Esophagus mucosa (tissue), 1 donor: ENCODE measurements at regions not wholly inside any gene's neighbourhood (a gene's known extent, or its start where the extent isn't known, plus 50 kb on each side); places are given as distances from the start of the nearest gene placed in this dataset.

Source experiments
- ATAC-seq: fragments of 200-7000 bp; cut with Tn5 transposase; one replicate; pipeline ENCODE4 v1.9.1; 2020
- donor health status: DM: yes; HTN: yes; CAD: no.

GRCh38 chr7:52129278-52129677 lies 812.7 kb upstream of the COBL start:
- no peak for ATAC-seq

- no peak for ATAC-seq
These were observed 804.3 kb upstream of the COBL start for GRCh38 chr7:52120912-52121311.

DNA sequence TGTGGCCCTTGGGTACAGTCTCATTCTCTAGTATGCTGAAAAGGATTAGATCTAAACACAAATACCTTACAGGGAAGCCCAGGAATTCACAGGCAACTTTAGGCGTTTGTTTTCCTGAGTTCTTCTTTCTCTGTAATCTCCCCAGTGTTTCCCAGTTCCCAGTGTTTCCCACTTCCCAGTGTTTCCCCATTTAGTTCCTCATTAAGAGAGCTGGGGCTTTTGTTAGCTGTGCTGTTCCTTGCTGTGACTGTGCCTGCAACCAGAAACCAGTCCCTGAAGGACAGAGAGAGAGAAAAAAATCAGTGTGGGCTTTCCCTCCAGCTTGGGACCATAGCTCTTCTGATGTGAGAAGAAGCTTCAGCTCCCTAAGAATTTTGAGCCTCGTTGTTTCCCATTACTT lies 802.9 kb upstream of the COBL start:
- no peak for ATAC-seq

DNA sequence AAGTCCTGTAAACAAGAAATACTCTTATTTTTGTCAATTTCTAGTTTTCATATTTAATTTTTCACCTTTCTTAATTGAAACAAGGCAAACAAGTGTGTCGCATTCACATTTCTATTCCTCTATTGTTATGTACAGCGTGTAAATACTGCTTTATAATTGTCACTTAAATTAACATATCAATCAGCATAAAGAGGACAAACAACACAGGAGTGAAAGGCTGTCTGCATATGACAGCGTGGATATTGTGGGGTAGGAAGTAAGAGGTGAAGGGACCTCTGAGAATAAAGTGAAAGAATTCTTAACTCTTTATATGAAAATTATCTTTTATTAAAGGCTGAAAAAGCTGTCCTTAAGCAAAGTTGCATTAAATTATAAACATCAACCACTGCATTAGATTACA lies 797.9 kb upstream of the COBL start:
- no peak for ATAC-seq

GRCh38 chr7:52114056-52114455 lies 797.4 kb upstream of the COBL start:
- ATAC-seq, result no peak

- ATAC-seq, result no peak
These were observed 790.7 kb upstream of the COBL start for GRCh38 chr7:52107355-52107754.

- ATAC-seq, result no peak
These were observed 779.3 kb upstream of the COBL start for GRCh38 chr7:52095861-52096260.

DNA sequence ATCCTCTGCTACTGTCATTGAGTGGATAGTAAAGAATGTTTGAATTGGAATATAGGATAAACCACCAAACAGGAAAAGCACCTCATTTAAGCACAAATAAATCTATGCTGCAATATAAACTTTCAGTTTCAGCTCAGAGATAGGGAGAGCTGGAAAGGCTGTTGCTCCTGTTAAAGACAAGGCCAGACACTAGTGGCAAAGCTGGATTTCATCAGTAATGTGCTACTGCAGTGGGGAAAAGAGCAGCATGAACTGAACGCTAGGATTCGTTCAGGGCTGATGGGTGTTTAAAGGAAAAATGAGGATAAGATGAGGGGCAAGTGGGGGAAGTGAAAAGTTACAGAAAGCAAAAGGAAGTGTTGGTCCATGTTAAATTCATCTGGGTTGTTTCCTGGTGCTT lies 775.4 kb upstream of the COBL start:
- ATAC-seq, result no peak

- ATAC-seq, result no peak
These were observed 774.5 kb upstream of the COBL start for GRCh38 chr7:52091101-52091500.

GRCh38 chr7:52088008-52088901 lies 771.6 kb upstream of the COBL start:
- ATAC-seq, result no peak

DNA sequence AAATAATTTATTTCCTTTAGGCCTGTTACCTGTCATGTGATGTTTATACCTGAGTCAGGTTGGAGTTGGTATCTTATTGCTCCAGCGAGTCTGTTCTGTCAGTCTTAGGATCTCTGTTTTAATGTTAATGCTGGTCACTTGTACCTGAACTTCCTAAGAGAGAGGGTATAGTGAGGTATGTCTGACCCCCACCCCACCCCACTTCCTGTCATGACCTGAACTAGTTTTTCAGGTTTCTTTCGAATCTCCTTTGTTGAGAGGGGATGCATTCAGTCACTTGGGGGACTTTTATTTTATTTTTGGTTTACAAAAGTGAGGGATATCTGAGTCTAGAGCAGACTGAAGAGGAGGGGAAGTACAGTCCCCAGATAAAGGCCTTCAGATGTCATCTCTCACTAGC lies 769.0 kb upstream of the COBL start:
- ATAC-seq, result no peak

DNA sequence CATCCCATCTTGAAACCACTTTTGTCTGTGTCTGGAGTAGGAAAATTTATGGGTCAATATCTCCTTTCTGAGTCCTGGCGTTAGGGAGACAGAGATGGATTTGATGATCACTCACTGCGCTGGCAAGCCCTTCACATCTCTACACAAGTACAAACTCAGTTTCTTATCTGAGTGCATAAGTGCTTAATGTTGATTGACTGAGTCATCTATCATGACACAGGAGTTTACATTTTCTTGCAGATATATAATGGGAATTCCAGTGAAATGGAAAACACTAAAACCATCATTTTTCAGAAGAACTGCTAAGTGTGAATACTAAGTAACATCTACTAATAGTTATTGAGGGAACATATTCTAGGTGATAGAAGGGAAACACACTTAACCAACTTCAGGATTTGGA lies 763.9 kb upstream of the COBL start:
- ATAC-seq, result no peak

DNA sequence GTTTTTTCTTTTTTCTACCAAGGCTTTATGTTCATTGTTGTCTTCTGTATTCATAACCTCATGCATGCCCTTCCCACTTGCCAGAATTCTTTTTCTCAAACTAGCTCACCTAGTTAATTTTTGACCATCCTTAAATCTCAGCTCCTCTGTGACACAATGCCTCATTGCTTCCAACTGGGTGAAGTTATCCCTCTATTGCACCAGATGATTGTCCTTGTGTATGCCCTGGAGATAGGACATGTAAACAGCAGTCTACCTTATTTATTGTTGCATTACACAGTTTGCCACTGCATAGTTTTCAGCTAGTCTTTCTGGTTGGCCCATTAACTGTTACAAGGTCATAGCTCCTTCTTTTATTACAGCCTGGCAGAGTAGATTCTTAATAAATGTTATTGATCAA lies 763.1 kb upstream of the COBL start:
- ATAC-seq, result no peak

- ATAC-seq, result no peak
These were observed 761.0 kb upstream of the COBL start for GRCh38 chr7:52077571-52077970.

GRCh38 chr7:52074912-52075311 lies 758.3 kb upstream of the COBL start:
- no peak for ATAC-seq

DNA sequence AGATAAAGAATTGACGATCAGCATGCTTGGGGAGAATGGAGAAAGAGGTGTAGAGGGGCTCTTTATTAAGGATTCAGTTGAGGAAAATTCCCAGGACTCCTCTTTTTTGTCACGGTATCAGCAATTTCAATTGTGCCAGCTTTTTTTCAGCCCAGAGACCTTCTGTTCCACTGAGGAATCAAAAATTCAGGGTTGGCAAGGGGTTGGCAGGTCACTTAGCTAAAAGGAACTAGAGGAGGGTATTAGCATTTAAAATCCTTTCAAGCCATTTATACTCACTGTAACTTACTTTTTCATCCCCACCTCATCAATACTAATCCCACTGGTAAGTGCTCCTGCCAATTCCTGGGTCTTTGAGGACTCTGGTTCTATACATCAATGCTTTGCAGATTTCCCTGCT lies 757.5 kb upstream of the COBL start:
- no peak for ATAC-seq

DNA sequence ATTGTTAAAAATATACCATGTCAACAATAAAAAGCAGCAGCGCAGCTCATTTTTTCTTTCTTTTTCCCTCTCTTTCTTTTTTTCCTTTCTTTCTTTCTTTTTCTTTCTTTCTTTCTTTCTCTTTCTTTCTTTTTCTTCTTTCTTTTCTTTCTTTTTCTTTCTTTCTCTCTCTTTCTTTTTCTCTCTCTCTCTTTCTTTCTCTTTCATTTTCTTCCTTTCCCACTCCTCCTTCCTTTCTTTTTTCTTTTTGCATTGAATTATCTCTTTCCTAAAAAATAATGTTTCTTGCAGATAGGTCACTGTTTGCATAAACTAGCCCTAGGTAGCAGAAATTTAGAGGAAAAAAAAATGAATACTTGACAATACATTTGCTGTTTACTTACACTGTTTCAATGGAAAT lies 755.1 kb upstream of the COBL start:
- no peak for ATAC-seq

DNA sequence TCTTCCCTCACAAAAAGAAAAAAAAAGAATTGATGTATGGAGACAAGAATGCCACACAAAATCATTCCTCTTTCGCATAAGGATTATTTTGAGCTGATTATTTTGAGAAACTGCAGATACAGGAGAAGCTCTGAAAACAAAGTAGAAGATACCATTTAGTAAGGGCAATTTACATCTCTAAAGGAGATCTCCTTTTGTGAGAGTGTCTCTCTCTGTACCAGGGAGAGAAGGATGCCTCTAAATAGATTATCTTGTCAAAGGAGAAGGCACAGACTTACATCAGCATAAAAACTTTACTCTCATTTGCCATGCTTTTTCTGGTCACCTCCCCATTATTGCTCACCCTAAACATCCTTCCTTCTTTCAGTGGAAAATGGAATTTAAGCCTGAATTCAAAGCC lies 747.9 kb upstream of the COBL start:
- no peak for ATAC-seq

GRCh38 chr7:52061666-52062065 lies 745.1 kb upstream of the COBL start:
- ATAC-seq, result no peak

GRCh38 chr7:52053525-52053924 lies 736.9 kb upstream of the COBL start:
- ATAC-seq, result no peak

GRCh38 chr7:52030722-52031121 lies 714.1 kb upstream of the COBL start:
- ATAC-seq, result no peak

DNA sequence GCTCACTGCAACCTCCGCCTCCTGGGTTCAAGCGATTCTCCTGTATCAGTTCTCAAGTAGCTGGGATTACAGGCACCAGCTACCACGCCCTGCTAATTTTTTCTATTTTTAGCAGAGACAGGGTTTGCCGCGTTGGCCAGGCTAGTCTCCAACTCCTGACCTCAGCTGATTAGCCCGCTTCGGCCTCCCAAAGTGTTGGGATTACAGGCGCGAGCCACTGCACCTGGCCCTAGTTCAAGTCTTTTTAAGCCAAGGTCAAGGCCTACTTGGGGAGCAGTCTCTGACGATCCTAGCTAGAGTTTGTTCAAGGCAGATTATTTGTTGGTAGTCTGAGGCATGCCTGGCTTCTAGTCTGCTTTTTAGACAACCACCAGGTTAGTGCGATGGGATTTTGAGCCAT lies 709.5 kb upstream of the COBL start:
- ATAC-seq, result no peak

DNA sequence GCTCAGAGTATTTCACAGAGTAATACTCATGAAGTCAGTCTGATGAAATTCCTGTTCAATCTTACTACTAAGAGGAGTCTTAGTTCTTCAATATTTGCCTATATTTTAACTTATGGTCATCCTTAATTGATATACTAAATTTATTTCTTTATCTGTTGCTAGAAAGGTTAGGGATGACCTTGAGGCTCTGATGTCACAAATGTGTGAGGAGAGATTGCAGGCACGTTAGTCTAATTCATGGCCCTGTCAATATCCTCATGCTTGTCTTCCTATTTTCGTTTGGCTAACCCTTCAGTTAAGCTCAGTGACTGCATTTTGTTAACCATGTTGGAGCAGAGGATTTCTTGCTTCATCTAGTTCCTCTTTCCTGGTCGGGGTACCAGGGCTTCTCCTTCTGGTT lies 704.7 kb upstream of the COBL start:
- no peak for ATAC-seq

- no peak for ATAC-seq
These were observed 702.1 kb upstream of the COBL start for GRCh38 chr7:52018680-52019054.
